ENCODE measurements at regions not wholly inside any gene's neighbourhood (a gene's known extent, or its start where the extent isn't known, plus 50 kb on each side); places are given as distances from the start of the nearest gene placed in this dataset.

GRCh38 chr17:79239205-79239604 lies 164.6 kb downstream of the ENGASE start:
- TF ChIP-seq CTCF (IDR thresholded peaks at IDR 0.05) (no peak), POLR2A (IDR thresholded peaks at IDR 0.05) (no peak)
